ENCODE measurements at regions not wholly inside any gene's neighbourhood (a gene's known extent, or its start where the extent isn't known, plus 50 kb on each side); places are given as distances from the start of the nearest gene placed in this dataset.

DNA sequence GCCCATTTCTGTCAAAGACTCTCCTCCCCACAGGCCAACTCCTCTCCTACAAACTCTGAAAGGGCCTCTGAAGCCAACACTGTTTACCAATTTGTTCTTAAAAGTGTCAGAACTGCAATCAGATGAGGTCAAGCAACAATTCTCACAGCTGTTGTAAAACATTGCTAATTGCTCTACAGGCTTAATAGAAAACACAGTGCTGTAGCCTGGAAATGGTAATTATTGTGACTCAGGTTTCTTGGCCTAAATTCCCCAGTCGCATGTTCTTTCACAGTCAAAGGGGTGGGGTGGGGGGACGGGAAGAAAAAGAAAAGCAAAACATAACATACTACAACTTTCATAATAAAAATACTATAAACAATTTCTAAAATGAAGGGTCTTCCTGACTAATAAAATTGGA, 343.2 kb downstream of the DMAC1 start (continued):
- TF ChIP-seq, protein P1, sequence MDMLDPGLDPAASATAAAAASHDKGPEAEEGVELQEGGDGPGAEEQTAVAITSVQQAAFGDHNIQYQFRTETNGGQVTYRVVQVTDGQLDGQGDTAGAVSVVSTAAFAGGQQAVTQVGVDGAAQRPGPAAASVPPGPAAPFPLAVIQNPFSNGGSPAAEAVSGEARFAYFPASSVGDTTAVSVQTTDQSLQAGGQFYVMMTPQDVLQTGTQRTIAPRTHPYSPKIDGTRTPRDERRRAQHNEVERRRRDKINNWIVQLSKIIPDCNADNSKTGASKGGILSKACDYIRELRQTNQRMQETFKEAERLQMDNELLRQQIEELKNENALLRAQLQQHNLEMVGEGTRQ (IDR thresholded peaks at IDR 0.05; ENCODE audit: low read length): no peak
- TF ChIP-seq RFX5 (IDR thresholded peaks at IDR 0.05; ENCODE audit: borderline replicate concordance, low read depth, low read length) (no peak), SP1 (IDR thresholded peaks at IDR 0.05; ENCODE audit: low read depth, low read length) (no peak), PHF8 (conservative IDR thresholded peaks at IDR 0.05; ENCODE audit: low read depth, low read length) (no peak)

Measured in H1 (cell line).